HG03558 (cell line): ENCODE measurements at regions not wholly inside any gene's neighbourhood (a gene's known extent, or its start where the extent isn't known, plus 50 kb on each side); places are given as distances from the start of the nearest gene placed in this dataset.
"Not testable (repeated sequence)": the region's sequence is repeated elsewhere in the genome, so short reads cannot be mapped to it uniquely, and the experiment has no call there.

Experiments
- ATAC-seq: cut with Tn5 transposase; IDR thresholded peaks from one replicate; pipeline ENCODE4 v1.9.1; 2021; ENCODE audit warnings: moderate number of reproducible peaks; ENCODE audit not compliant: unreplicated experiment; ENCODE audit errors: extremely low read depth

- ATAC-seq: no peak
Observed at GRCh38 chr13:79191501-79191900, 214.6 kb downstream of the RBM26 start.

- no peak for ATAC-seq
Observed at GRCh38 chr13:79190932-79191331, 215.1 kb downstream of the RBM26 start.

GRCh38 chr13:79187917-79188690 is 218.0 kb downstream of the RBM26 start:
- ATAC-seq: no peak

GRCh38 chr13:79185580-79185979 is 220.5 kb downstream of the RBM26 start:
- ATAC-seq: no peak

DNA sequence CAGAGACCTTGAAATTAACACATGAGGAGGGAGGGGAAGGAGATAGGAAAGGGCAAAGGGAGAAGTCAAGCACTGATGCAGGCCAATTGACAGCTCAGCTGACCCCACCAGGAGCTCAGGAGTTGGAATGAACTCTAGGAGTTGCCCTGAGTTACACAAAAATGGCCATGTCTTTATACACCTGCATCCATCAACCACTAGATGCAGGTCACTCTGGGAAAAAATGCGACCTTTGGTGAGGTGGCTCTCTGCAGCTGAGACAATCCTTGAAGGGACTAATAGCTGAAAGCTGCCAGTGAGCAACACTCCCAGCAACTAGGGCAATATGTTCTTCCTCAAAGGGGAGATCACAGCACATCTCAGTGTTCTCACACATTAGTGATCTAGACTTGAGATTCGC is 222.8 kb downstream of the RBM26 start:
- no peak for ATAC-seq

DNA sequence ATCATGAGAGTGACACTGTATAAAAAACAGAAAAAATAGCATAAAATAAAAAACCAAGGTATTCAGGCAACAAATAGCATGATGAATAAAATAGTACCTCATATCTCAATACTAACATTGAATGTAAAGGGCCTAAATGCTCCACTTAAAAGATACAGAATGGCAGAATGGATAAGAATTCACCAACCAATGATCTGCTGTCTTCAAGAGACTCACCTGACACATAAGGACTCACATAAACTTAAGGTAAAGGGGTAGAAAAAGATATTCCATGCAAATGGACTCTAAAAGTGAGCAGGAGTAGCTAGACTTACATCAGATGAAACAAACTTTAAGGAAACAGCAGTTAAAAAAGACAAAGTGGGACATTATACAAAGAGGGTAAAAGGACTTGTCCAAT is 232.4 kb downstream of the RBM26 start:
- ATAC-seq: not testable (repeated sequence)

- not testable (repeated sequence) for ATAC-seq
Observed at GRCh38 chr13:79172924-79173323, 233.1 kb downstream of the RBM26 start.

DNA sequence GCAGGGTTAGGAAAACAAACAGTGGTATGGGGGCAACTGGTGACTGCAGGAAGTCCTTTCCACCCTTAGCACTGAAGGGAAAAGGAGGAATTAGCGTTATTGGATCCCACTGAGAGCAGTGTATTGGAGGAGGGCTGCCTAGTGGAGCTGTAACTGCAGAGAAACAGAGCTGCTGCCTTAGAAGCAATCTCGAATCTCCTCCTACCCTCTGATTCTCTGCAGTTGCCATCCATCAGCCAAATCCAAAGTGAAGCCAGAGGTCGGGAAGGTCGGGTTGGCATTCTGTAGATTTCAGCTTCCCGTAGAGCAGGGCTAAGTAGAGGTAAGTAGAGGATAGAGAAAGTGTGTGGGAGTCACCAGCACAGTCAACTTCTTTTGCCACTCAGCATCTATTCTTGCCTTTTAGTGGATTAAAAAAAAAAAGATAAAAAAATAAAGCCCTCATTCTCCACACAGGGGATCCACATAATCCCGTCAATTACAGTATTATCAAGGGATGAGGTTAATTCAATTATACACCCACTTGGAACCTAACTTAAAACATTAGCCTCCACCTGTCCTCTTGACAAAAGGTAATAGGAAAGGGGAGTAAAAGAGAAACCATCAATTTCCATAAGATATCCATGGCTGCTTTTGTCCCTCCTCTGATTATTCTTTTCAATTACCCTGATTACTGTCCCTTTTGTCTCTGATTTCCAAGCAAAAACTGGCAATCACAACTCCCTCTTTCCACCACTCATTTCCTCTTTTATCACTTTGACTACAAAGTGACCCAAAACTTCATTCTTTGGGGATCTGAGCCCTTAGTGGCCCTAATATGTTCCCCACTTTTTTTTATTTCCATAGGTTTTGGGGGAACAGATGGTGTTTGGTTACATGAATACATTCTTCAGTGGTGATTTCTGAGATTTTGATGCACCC is 234.7 kb downstream of the RBM26 start:
- no peak for ATAC-seq

DNA sequence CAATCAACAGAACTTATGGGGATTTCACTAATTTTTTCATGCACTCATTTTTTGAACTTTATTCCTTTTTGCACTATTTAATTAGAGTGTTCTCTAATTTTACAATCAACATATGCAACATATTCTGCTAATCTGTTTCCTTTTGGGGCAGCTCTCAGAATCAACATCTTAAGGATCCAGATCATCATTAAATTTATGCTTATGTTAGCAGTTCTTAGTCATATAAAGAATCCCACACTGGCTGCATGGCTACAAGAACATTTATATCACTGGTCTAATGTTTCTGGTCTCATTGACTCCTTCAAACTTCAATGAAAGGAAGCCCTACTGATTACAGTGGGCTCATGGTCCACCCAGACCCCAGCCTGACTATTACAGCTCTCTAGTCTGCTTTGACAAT is 245.2 kb downstream of the RBM26 start:
- no peak for ATAC-seq

DNA sequence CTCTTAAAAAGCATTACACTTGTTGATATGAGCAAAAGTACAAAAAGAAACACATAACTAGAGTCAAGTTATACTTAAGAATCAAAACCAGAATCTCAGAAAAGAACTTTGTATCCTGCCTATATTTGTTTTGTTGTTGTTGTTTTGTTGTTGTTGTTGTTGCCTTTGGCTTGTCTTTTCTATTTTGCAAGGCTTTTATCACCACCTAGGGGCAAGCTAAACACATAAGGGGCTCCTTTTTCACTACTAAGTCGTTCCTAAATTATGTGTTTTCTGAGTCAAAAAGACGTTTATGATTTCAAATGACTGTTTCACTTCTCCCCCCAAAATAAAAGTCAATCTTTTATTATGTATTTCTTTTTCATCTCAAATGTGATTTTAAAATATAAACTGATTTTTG is 250.2 kb downstream of the RBM26 start:
- ATAC-seq: no peak

DNA sequence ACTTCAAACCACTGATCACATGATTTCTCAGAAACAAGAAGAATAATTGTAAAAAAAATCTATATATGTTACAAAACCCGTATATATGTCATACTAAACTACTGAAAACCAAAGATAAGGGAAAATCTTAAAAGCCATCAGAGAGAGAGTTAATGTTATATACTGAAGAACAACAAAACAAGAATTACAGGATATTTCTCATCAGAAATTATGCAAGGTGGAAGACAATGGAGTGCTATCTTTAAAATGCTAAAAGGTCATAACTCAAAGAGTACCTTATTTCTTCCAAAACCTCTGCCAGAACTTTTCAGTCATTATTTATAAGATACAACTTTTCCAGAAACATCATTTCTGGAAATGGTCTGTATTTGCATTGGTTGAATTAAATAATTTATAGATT is 256.8 kb downstream of the RBM26 start:
- no peak for ATAC-seq

- no peak for ATAC-seq
Observed at GRCh38 chr13:79141082-79141481, 265.0 kb downstream of the RBM26 start.

GRCh38 chr13:79128158-79128557 is 277.9 kb downstream of the RBM26 start:
- no peak for ATAC-seq

- ATAC-seq: no peak
Observed at GRCh38 chr13:79126706-79127105, 279.3 kb downstream of the RBM26 start.

- no peak for ATAC-seq
Observed at GRCh38 chr13:79124183-79124582, 281.9 kb downstream of the RBM26 start.

GRCh38 chr13:79121286-79121685 is 284.8 kb downstream of the RBM26 start:
- no peak for ATAC-seq

GRCh38 chr13:79119578-79120107 is 286.4 kb downstream of the RBM26 start:
- no peak for ATAC-seq

DNA sequence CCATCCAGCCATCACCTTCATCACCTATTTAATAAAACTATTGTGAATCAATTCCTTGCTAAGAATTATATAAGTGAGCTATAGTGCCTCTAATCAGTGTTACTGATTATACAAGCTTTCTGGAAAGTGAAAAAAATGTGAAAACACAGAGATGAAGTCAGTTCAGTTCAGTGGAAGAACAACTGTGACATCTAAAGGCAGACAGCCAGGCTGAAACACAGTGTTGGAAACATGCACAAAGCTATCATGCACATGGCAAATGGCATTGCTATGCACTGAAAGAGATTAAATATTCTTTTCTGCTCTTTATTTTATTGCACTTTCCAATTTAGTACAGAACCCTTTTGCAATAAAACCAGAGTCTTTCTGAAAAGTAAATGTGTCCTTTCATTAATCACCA is 294.0 kb downstream of the RBM26 start:
- no peak for ATAC-seq

DNA sequence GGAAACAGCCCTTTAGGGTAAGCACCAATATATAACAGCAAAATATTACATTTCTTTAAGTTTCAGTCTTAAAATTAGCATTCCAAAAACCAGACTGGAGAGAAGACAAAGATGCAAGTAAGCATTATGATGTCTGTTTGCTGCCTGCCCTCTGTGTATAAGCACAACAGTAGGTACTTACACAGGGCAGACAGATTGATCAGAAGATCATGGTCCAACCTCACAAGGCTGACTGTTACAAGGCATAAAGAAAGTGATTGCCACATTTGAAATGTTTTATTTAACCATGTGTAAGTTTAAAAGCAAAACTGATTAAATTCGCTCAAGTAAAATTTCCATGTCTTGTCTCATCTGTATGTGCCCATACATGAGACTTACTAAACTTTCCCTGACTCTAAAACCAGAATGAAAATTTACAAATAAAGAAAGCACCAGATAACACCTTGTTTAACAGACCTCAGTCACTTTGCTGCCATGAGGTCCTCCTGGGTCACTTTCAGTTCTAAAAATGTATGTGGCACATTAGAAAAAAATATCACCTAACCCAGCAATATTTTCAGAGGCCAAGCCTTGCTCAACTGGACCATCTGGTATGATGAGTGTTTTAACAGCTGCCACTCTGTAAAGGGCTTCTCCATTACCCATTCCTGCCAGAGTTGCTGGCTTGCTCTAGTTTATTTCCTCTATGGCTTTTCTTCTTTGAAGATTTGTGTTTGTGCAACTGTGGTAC is 297.0 kb downstream of the RBM26 start:
- no peak for ATAC-seq

DNA sequence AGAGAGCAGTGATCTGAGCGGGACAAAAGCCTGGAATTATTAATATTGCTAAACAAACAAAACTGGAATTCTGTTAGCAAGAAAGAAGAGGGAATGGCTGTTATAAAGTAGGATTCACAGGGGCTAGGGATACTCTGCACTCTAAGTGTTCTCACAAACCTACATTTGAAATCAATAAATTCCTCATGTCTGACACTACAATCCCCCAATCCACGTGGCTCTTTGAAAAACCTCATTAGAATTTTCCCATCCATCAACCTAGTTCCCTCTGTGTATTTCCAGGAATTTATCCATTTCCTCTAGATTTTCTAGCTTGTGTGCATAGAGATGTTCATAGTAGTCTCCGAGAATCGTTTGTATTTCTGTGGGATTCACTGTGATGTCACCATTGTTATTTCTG is 307.5 kb downstream of the RBM26 start:
- no peak for ATAC-seq

DNA sequence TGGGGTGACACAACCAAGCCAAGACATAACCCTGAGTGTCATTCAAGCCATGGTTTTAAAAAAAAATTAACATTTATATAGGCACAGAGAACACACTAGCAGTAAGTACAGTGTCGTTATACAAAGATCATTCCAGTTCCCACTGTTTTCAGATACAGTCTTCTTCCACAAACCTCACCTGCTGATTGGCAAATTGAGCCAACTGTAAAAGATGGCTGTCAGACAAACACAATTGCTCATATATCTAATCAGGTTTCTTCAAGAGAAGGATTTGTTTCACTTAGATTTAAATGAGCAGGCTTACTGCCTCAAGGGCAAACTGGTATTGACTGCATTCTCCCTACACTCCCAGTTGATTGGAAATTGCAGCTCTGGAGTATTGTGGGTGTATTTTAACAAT is 308.9 kb downstream of the RBM26 start:
- ATAC-seq: no peak
